CD14-positive monocyte (primary cell): ENCODE measurements at regions not wholly inside any gene's neighbourhood (a gene's known extent, or its start where the extent isn't known, plus 50 kb on each side); places are given as distances from the start of the nearest gene placed in this dataset.
A peak's percentile ranks its signal among the peaks of the same experiment; 100 is the strongest.

Experiments
- DNase-seq, 3 donors: peaks; one replicate each; pipeline ENCODE4 v3.0.0-alpha.2; 2011 to 2022
- H2AFZ ChIP-seq: 2 replicates; pipeline ENCODE4 v1.6.0; 2012; ENCODE audit warnings: mild to moderate bottlenecking, low read depth, low read length, inconsistent platforms; ENCODE audit not compliant: insufficient read depth, poor library complexity, severe bottlenecking
- H3K27ac ChIP-seq, 2 donors: 1 replicate in 1 of 2; 2 replicates in 1 of 2; pipeline ENCODE4 v1.5.1; 2012 to 2013; ENCODE audit warnings: low read length in 2 of 2, control low read depth in 1 of 2, inconsistent platforms in 1 of 2, low read depth in 1 of 2, mild to moderate bottlenecking in 1 of 2
- H3K27me3 ChIP-seq, 2 donors: one replicate each; pipeline versions ENCODE4 v1.6.0 to v1.6.1; 2011 to 2013; ENCODE audit warnings: low read length in 2 of 2; ENCODE audit not compliant: control insufficient read depth in 2 of 2, insufficient read depth in 2 of 2
- H3K36me3 ChIP-seq, 2 donors: replicated peaks in 1 of 2; 1 replicate in 1 of 2; 2 replicates in 1 of 2; pipeline versions ENCODE4 v1.5.1 to v1.6.1; 2012 to 2013; ENCODE audit warnings: low read length in 2 of 2, control low read depth in 1 of 2, inconsistent platforms in 1 of 2, mild to moderate bottlenecking in 1 of 2; ENCODE audit not compliant: insufficient read depth in 2 of 2, control insufficient read depth in 1 of 2
- H3K4me1 ChIP-seq, 2 donors: 1 replicate in 1 of 2; 2 replicates in 1 of 2; pipeline versions ENCODE4 v1.5.1 to v1.6.1; 2012 to 2013; ENCODE audit warnings: low read length in 2 of 2, control low read depth in 1 of 2, inconsistent platforms in 1 of 2, mild to moderate bottlenecking in 1 of 2, moderate library complexity in 1 of 2; ENCODE audit not compliant: insufficient read depth in 2 of 2, control insufficient read depth in 1 of 2
- H3K4me2 ChIP-seq: replicated peaks from 2 replicates; pipeline ENCODE3; 2012; ENCODE audit warnings: low read length, moderate library complexity, mild to moderate bottlenecking; ENCODE audit not compliant: poor library complexity, severe bottlenecking; ENCODE audit errors: extremely low read depth
- H3K4me3 ChIP-seq, 3 experiments: fragments of 200-600 bp in 1 of 3; sonication (generic) in 1 of 3; replicated peaks in 1 of 3; 1 replicate in 2 of 3; 2 replicates in 1 of 3; pipeline ENCODE4 v1.5.1; 2011 to 2013; ENCODE audit warnings: low read length in 3 of 3, mild to moderate bottlenecking in 3 of 3, control low read depth in 2 of 3, low read depth in 2 of 3, inconsistent platforms in 1 of 3, moderate library complexity in 1 of 3
- H3K79me2 ChIP-seq: 2 replicates; pipeline ENCODE4 v1.6.0; 2012; ENCODE audit warnings: mild to moderate bottlenecking, control low read depth, inconsistent platforms, low read length, moderate library complexity; ENCODE audit not compliant: insufficient read depth
- H3K9ac ChIP-seq: 2 replicates; pipeline ENCODE4 v1.6.0; 2017; ENCODE audit warnings: low read length, mild to moderate bottlenecking; ENCODE audit not compliant: insufficient read depth, poor library complexity, severe bottlenecking
- H3K9me3 ChIP-seq, 2 donors: replicated peaks in 1 of 2; 1 replicate in 1 of 2; 2 replicates in 1 of 2; pipeline versions ENCODE4 v1.5.1 to v1.6.1; 2012 to 2013; ENCODE audit warnings: low read length in 2 of 2, control low read depth in 1 of 2; ENCODE audit not compliant: control insufficient read depth in 1 of 2, insufficient read depth in 1 of 2
- H4K20me1 ChIP-seq: 2 replicates; pipeline ENCODE4 v1.6.0; 2012; ENCODE audit warnings: mild to moderate bottlenecking, low read length, control low read depth, moderate library complexity; ENCODE audit not compliant: insufficient read depth
- H3K27ac Mint-ChIP-seq, 7 donors: one replicate each; pipeline ENCODE4 v1.8.0; 2020; ENCODE audit warnings: mild to moderate bottlenecking in 7 of 7, mixed read lengths in 7 of 7, moderate library complexity in 6 of 7, inconsistent platforms in 2 of 7
- H3K27me3 Mint-ChIP-seq, 3 donors: one replicate each; pipeline ENCODE4 v1.8.0; 2021 to 2022; ENCODE audit warnings: low read depth in 3 of 3, mild to moderate bottlenecking in 3 of 3, mixed read lengths in 3 of 3, moderate library complexity in 3 of 3, inconsistent platforms in 1 of 3
- H3K36me3 Mint-ChIP-seq, 2 donors: one replicate each; pipeline ENCODE4 v1.8.0; 2020; ENCODE audit warnings: mixed read lengths in 2 of 2, inconsistent platforms in 1 of 2, mild to moderate bottlenecking in 1 of 2
- H3K4me1 Mint-ChIP-seq: one replicate; pipeline ENCODE4 v1.8.0; 2020; ENCODE audit warnings: mild to moderate bottlenecking, mixed read lengths
- H3K4me3 Mint-ChIP-seq, 2 donors: one replicate each; pipeline ENCODE4 v1.8.0; 2020; ENCODE audit warnings: mild to moderate bottlenecking in 2 of 2, mixed read lengths in 2 of 2, moderate library complexity in 1 of 2
- H3K9me3 Mint-ChIP-seq, 7 donors: one replicate each; pipeline ENCODE4 v1.8.0; 2020 to 2022; ENCODE audit warnings: mixed read lengths in 7 of 7, mild to moderate bottlenecking in 6 of 7, moderate library complexity in 6 of 7, inconsistent platforms in 2 of 7
- CTCF ChIP-seq: fragments of 200-600 bp; IDR thresholded peaks from one replicate; pipeline ENCODE4 v1.8.0; 2022; ENCODE audit warnings: antibody characterized with exemption, mild to moderate bottlenecking
- WGBS: methylation state at CpG from one replicate; pipeline ENCODE4 v1.1.5; 2013; ENCODE audit warnings: missing lambda C conversion rate; ENCODE audit not compliant: insufficient coverage; 5-methylcytosine and 5-hydroxymethylcytosine counted together
- intact Hi-C, 2 donors: fragments of 100-400 bp; cut with micrococcal nuclease; formaldehyde crosslinking; loops; one replicate each; pipeline versions ENCODE4 v1.15.0 to v1.15.1; 2023

- H3K4me1 ChIP-seq: no peaks in the 10 kb centered on the region
- no peaks in the 10 kb centered on the region for H3K9me3 ChIP-seq
- H3K79me2 ChIP-seq: no peaks in the 10 kb centered on the region
- WGBS: no CpG with 5 or more reads among the region's 2 CpGs
- H3K27me3 ChIP-seq: no peaks in the 10 kb centered on the region
- H2AFZ ChIP-seq: no peak overlapping the region
- H3K36me3 ChIP-seq: no peaks in the 10 kb centered on the region
- peaks cover 0 to 6% (median 3%) of the 10 kb centered on the region in 7 donors for H3K9me3 Mint-ChIP-seq
- H3K4me3 Mint-ChIP-seq: no peak overlapping the region
- H3K4me3 ChIP-seq: no peak overlapping the region
- TF ChIP-seq CTCF: no peak
- H3K4me2 ChIP-seq: no peak overlapping the region
- H3K36me3 Mint-ChIP-seq: no peaks in the 10 kb centered on the region
- no peaks in the 10 kb centered on the region for H4K20me1 ChIP-seq
- peak overlapping the region in 1 of 7 donors; percentile 6 for H3K27ac Mint-ChIP-seq
- H3K27me3 Mint-ChIP-seq: peaks cover 0 to 2% (median 0%) of the 10 kb centered on the region in 3 donors
- H3K9ac ChIP-seq: no peak overlapping the region
- no peaks in the 10 kb centered on the region for H3K4me1 Mint-ChIP-seq
- intact Hi-C loops: no loop called here
- H3K27ac ChIP-seq: no peak overlapping the region
- no peak for DNase-seq
These were observed 55.2 kb upstream of the GAS1 start for GRCh38 chr9:87002517-87002916.

- H3K4me3 Mint-ChIP-seq: no peak overlapping the region
- Histone ChIP-seq H3K9ac (no peak overlapping the region), H3K9me3 (no peaks in the 10 kb centered on the region), H2AFZ (no peak overlapping the region), H3K4me1 (no peaks in the 10 kb centered on the region), H3K36me3 (no peaks in the 10 kb centered on the region), H3K27ac (no peak overlapping the region), H4K20me1 (no peaks in the 10 kb centered on the region), H3K27me3 (no peaks in the 10 kb centered on the region), H3K4me3 (no peak overlapping the region), H3K79me2 (no peaks in the 10 kb centered on the region), H3K4me2 (no peak overlapping the region)
- H3K27me3 Mint-ChIP-seq: peaks cover 0 to 2% (median 0%) of the 10 kb centered on the region in 3 donors
- no peaks in the 10 kb centered on the region for H3K4me1 Mint-ChIP-seq
- peaks cover 0 to 6% (median 3%) of the 10 kb centered on the region in 7 donors for H3K9me3 Mint-ChIP-seq
- no peak overlapping the region for H3K27ac Mint-ChIP-seq
- TF ChIP-seq CTCF: no peak
- no peak for DNase-seq
- no peaks in the 10 kb centered on the region for H3K36me3 Mint-ChIP-seq
- intact Hi-C loops: no loop called here
These were observed 56.7 kb upstream of the GAS1 start for GRCh38 chr9:87004016-87004415.
